Endothelial cell of umbilical vein (primary cell): ENCODE measurements at regions not wholly inside any gene's neighbourhood (a gene's known extent, or its start where the extent isn't known, plus 50 kb on each side); places are given as distances from the start of the nearest gene placed in this dataset.

Source experiments
- BruUV-seq: library from RNA; stranded (reverse); fragments of 400-500 nt; replicated peaks from 2 replicates; lab custom pipeline; 2021; lab: Mats Ljungman, UMichigan
- CTCF ChIA-PET: fragments of 300-600, 350-600 bp; sonication (Branson Sonifier 250); formaldehyde crosslinking; loops from one replicate; lab custom pipeline; 2021; ENCODE audit warnings: antibody characterized with exemption, inconsistent platforms; lab: Charles Lee
- POLR2A ChIA-PET: fragments of 300-600, 350-600 bp; sonication (Branson Sonifier 250); formaldehyde crosslinking; loops from one replicate; lab custom pipeline; 2021; ENCODE audit warnings: antibody characterized with exemption, inconsistent platforms; lab: Charles Lee
- DNase-seq: peaks from one replicate; pipeline ENCODE4 v3.0.0-alpha.2; 2011; ENCODE audit warnings: low read depth, low spot score
- FAIRE-seq: peaks from 2 replicates; lab custom pipeline; 2011; peaks lifted over from hg19 to GRCh38; lab: Jason Lieb, UNC
- H2AFZ ChIP-seq: 2 replicates; pipeline ENCODE4 v1.6.0; 2012; ENCODE audit warnings: low read depth, low read length, control low read depth, inconsistent platforms
- H3K27ac ChIP-seq: 2 replicates; pipeline ENCODE4 v1.5.1; 2011; ENCODE audit warnings: low read depth, mild to moderate bottlenecking, control low read depth, low read length, moderate library complexity; ENCODE audit not compliant: insufficient read depth
- H3K27me3 ChIP-seq, 2 experiments: 2 replicates each; pipeline versions ENCODE4 v1.6.0 to v1.6.1; 2011; ENCODE audit warnings: low read length in 2 of 2, mixed read lengths in 1 of 2; ENCODE audit not compliant: control insufficient read depth in 2 of 2, insufficient read depth in 2 of 2
- H3K36me3 ChIP-seq, 2 experiments: 2 replicates in 1 of 2; 3 replicates in 1 of 2; pipeline ENCODE4 v1.5.1; 2011; ENCODE audit warnings: low read length in 2 of 2, mild to moderate bottlenecking in 1 of 2, moderate library complexity in 1 of 2; ENCODE audit not compliant: control insufficient read depth in 2 of 2, insufficient read depth in 2 of 2; ENCODE audit errors: extremely low read depth in 1 of 2
- H3K4me1 ChIP-seq: 3 replicates; pipeline ENCODE4 v1.5.1; 2011; ENCODE audit warnings: mild to moderate bottlenecking, low read length; ENCODE audit not compliant: control insufficient read depth, insufficient read depth; ENCODE audit errors: extremely low read depth
- H3K4me2 ChIP-seq: 2 replicates; pipeline ENCODE4 v1.6.1; 2011; ENCODE audit warnings: low read length, control low read depth, mixed read lengths; ENCODE audit not compliant: insufficient read depth
- H3K4me3 ChIP-seq, 3 experiments: fragments of 200-600 bp in 1 of 3; sonication (generic), shearing (Covaris generic) in 1 of 3; replicated peaks in 1 of 3; 2 replicates each; pipeline ENCODE4 v1.5.1; 2011 to 2016; ENCODE audit warnings: control low read depth in 3 of 3, low read length in 3 of 3, mild to moderate bottlenecking in 2 of 3, inconsistent platforms in 1 of 3, low read depth in 1 of 3, moderate library complexity in 1 of 3; ENCODE audit not compliant: insufficient read depth in 1 of 3
- H3K79me2 ChIP-seq: 2 replicates; pipeline ENCODE4 v1.6.0; 2012; ENCODE audit warnings: low read length, inconsistent platforms; ENCODE audit not compliant: control insufficient read depth, insufficient read depth
- H3K9ac ChIP-seq: replicated peaks from 2 replicates; pipeline ENCODE3; 2011; ENCODE audit warnings: low read length, control low read depth; ENCODE audit not compliant: insufficient read depth; ENCODE audit errors: extremely low read depth
- H3K9me1 ChIP-seq: replicated peaks from 3 replicates; pipeline ENCODE4 v1.6.0; 2011; ENCODE audit warnings: mild to moderate bottlenecking, low read length; ENCODE audit not compliant: control insufficient read depth, insufficient read depth; ENCODE audit errors: extremely low read depth
- H3K9me3 ChIP-seq: replicated peaks from 2 replicates; pipeline ENCODE4 v1.5.1; 2012; ENCODE audit warnings: low read length, inconsistent platforms; ENCODE audit not compliant: control insufficient read depth, insufficient read depth
- H4K20me1 ChIP-seq: replicated peaks from 2 replicates; pipeline ENCODE3; 2011; ENCODE audit warnings: mild to moderate bottlenecking, low read length; ENCODE audit not compliant: control insufficient read depth, insufficient read depth; ENCODE audit errors: extremely low read depth
- CTCF ChIP-seq, 2 donors: IDR thresholded peaks; 1 replicate in 1 of 2; 2 replicates in 1 of 2; pipeline ENCODE4 v1.5.1; 2011; ENCODE audit warnings: low read length in 2 of 2, mild to moderate bottlenecking in 2 of 2, moderate library complexity in 2 of 2, control low read depth in 1 of 2, inconsistent platforms in 1 of 2, low read depth in 1 of 2; ENCODE audit not compliant: insufficient read depth in 1 of 2; ENCODE audit errors: extremely low read depth in 1 of 2
- EZH2 ChIP-seq: IDR thresholded peaks from 2 replicates; pipeline ENCODE4 v1.6.1; 2012; ENCODE audit warnings: borderline replicate concordance, low read depth, mild to moderate bottlenecking, moderate library complexity, low read length, inconsistent platforms; ENCODE audit not compliant: severe bottlenecking
- GATA2 ChIP-seq: IDR thresholded peaks from 2 replicates; pipeline ENCODE4 v1.7.0; 2011; ENCODE audit warnings: low read depth, mild to moderate bottlenecking, moderate library complexity, mixed read lengths, low read length; ENCODE audit not compliant: insufficient read length, insufficient read depth
- JUN ChIP-seq: IDR thresholded peaks from 2 replicates; pipeline ENCODE4 v1.6.1; 2011; ENCODE audit warnings: borderline replicate concordance, low read depth; ENCODE audit not compliant: insufficient read length, insufficient read depth
- POLR2AphosphoS5 ChIP-seq: IDR thresholded peaks from 2 replicates; pipeline ENCODE4 v1.6.1; 2012; ENCODE audit warnings: low read depth, mild to moderate bottlenecking, control low read depth, low read length, moderate library complexity; ENCODE audit not compliant: insufficient read depth
- dilution Hi-C: fragments of 300-500 bp; cut with MboI; formaldehyde crosslinking; loops from one replicate; pipeline ENCODE4 v1.15.0; 2019; ENCODE audit warnings: low sequenced_read_pairs; ENCODE audit not compliant: extremely low pct_ligation_motif_present
- intact Hi-C: fragments of 100-400 bp; cut with micrococcal nuclease; formaldehyde crosslinking; loops from one replicate; pipeline ENCODE4 v1.10.0; 2022
- TF ChIP-seq, protein P1 (sequence below): IDR thresholded peaks from 2 replicates; pipeline ENCODE4 v1.6.1; 2011; ENCODE audit not compliant: insufficient read depth, insufficient read length

DNA sequence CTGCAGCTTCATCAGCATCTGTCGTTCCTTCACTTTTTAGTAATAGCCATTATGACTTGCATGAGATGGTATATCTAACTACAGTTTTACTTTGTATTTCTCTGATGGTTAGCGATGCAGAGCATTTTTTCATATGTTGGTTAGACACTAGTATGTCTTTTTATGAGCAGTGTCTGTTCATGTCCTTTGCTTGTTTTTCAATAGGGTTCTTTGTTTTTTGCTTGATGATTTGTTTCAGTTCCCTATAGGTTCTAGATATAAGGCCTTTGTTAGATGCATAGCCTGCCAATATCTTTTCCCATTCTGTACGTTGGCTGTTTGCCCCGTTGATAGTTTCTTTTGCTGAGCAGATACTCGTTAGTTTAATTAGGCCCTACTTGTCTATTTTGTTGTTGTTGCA, 487.2 kb upstream of the BCHE start:
- dilution Hi-C loops, result no loop called here

More for the DNA sequence above, 487.2 kb upstream of the BCHE start:
- no peak overlapping the region for H3K27ac ChIP-seq
- peaks cover 2% of the 10 kb centered on the region for H3K9me3 ChIP-seq
- H3K27me3 ChIP-seq, result no peaks in the 10 kb centered on the region
- no TSS peak for BruUV-seq
- no peaks in the 10 kb centered on the region for H3K4me1 ChIP-seq
- DNase-seq, result no peak
- no peaks in the 10 kb centered on the region for H3K79me2 ChIP-seq
- CTCF ChIA-PET, result no interaction called here
- TF ChIP-seq JUN (no peak), CTCF (IDR thresholded peaks at IDR 0.05; ENCODE audit: extremely low read depth in 1 of 2, insufficient read depth in 1 of 2, low read depth in 1 of 2, low read length in 2 of 2) (no peak), GATA2 (no peak), POLR2AphosphoS5 (no peak), EZH2 (no peak)
- TF ChIP-seq, protein P1, sequence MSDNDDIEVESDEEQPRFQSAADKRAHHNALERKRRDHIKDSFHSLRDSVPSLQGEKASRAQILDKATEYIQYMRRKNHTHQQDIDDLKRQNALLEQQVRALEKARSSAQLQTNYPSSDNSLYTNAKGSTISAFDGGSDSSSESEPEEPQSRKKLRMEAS, result no peak
- H2AFZ ChIP-seq, result no peak overlapping the region
- H3K9me1 ChIP-seq, result no peaks in the 10 kb centered on the region
- no peak for FAIRE-seq
- no peak overlapping the region for H3K4me3 ChIP-seq
- POLR2A ChIA-PET, result no interaction called here
- H4K20me1 ChIP-seq, result no peaks in the 10 kb centered on the region
- no peak overlapping the region for H3K4me2 ChIP-seq
- no peak overlapping the region for H3K9ac ChIP-seq
- no peaks in the 10 kb centered on the region for H3K36me3 ChIP-seq
- intact Hi-C loops, result no loop called here
